GM12874 (cell line): ENCODE measurements at regions not wholly inside any gene's neighbourhood (a gene's known extent, or its start where the extent isn't known, plus 50 kb on each side); places are given as distances from the start of the nearest gene placed in this dataset.

Source experiments
- TF ChIP-seq, protein P1 (sequence below): IDR thresholded peaks from 2 replicates; pipeline ENCODE4 v1.5.1; 2011; ENCODE audit warnings: low read depth, mild to moderate bottlenecking, control low read depth, low read length, moderate library complexity; ENCODE audit not compliant: insufficient read depth

DNA sequence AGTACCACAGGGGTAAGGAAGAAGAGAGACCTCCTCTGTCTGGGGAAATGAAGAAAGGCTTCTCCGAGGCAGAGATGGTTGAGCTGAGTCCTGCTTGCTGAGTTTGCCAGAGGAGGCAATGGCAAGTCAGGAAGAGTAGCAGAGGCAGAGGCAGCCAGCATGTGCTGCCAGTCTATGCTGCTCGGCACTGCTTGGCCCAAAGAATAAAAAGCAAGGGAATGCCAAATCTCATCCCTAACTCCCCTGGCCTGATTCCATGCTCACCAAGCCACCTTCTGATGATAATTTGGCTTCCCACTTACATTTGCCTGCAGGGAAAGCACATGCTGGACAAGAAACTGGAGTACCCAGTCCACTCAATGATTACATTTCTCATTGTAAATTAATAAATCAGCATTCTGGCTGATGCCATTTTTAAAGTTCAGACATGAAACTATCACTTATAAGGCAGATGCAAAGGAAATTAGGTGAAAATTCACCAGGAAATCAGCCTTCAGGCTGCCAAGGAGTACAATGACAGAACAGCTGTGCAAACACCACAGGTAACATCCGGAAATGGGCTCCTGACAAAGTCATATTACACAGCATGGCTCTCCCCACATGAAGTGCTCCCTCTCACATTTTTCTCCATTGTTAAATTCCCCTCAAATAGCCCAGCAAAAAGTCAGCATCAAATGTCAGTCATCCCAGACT, 245.9 kb downstream of the MTERF1 start:
- TF ChIP-seq, protein P1, sequence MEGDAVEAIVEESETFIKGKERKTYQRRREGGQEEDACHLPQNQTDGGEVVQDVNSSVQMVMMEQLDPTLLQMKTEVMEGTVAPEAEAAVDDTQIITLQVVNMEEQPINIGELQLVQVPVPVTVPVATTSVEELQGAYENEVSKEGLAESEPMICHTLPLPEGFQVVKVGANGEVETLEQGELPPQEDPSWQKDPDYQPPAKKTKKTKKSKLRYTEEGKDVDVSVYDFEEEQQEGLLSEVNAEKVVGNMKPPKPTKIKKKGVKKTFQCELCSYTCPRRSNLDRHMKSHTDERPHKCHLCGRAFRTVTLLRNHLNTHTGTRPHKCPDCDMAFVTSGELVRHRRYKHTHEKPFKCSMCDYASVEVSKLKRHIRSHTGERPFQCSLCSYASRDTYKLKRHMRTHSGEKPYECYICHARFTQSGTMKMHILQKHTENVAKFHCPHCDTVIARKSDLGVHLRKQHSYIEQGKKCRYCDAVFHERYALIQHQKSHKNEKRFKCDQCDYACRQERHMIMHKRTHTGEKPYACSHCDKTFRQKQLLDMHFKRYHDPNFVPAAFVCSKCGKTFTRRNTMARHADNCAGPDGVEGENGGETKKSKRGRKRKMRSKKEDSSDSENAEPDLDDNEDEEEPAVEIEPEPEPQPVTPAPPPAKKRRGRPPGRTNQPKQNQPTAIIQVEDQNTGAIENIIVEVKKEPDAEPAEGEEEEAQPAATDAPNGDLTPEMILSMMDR: no peak

DNA sequence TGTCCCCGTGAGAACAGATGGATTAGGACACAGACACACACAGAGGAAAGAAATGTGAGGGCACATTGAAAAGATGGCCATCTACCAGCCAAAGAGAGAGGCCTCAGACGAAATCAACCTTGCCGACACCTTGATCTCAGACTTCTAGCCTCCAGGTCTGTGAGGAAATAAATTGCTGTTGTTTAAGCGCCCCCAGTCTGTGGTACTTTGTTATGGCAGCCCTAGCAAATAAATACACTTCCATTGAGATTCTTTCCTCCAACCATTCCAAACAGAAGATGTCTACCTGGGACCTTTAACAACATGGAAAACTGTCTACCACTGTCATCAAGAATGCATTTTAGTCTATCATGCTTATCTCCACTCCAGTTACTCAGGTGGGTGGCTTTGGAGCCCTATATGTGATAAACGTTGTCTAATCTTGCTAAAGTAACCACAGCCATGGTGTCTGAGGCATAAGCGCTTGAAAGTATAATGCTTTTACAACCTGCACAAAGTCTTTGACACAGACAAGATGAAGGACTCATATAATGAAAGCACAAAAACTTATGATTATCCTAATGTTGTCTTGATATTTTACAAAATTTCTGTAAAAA, 244.3 kb downstream of the MTERF1 start:
- TF ChIP-seq, protein P1: peak; percentile 47

DNA sequence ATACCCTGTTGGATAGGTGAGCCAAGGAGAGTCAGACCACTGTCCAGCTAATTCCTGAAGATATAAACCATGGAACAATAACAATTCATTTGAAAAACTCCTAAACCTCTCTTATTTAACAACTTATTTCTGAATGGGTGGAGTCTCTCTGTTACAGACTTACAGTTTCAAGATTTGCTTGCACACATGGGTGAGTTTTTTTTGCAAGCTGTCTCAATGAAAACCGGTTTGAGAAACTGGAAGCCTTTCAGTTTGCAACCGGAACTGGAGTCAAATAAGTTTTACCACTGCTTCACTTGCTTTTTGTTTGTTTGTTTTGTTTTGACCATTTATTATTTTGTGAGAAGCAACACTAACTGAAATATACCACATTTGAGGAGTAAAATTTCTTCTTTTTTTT, 243.8 kb downstream of the MTERF1 start:
- TF ChIP-seq, protein P1: no peak

DNA sequence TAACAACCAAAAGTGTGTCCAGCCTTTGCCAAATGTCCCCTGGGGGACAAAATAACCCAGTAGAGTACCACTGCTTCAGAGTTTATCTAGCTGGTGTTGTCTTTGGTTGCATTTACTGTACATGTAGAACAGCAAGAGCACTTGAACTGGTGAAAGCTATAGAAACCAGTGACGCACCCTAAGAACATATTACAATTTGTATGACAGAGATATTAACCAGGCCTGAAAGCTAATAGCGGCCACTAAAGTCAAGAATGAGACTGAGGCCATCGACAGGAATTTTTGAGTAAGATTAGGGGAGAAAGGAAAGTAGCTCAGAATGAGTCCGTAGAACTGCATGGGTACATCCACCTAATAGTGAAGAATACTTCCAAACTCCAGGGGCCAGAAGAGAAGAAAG, 236.2 kb downstream of the MTERF1 start:
- TF ChIP-seq, protein P1: no peak

DNA sequence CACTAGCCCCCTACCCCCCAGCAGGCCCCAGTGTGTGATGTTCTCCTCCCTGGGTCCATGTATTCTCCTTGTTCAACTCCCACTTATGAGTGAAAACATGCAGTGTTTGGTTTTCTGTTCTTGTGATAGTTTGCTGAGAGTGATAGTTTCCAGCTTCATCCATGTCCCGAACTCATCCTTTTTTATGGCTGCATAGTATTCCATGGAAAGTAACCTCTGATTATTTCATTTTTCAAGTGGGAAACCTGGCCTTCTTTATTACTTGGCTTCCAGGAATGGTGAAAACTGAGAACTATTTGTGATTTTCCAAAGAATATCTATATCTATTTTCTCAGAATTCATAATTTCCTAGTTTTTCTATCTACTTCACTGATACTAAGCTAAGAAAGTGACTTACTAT, 235.0 kb downstream of the MTERF1 start:
- TF ChIP-seq, protein P1: no peak

DNA sequence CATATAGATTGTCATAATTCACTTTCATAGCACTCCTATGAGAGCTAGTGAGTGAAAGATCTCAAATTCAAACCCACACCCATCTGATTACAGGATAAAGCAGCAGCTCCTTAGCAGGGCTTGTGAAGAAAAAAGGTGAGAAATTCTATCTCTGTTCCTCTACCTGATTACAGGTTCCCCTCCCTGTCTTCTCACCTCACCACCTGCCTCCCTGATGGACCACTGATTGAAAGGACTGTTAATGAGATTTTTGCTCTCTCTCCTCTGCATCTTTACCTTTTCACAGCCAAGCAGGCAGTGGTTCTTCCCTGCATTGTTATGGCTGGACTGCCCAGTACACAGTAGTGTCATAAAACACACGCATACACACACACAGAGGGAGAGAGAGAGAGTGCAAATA, 228.5 kb downstream of the MTERF1 start:
- TF ChIP-seq, protein P1: no peak

DNA sequence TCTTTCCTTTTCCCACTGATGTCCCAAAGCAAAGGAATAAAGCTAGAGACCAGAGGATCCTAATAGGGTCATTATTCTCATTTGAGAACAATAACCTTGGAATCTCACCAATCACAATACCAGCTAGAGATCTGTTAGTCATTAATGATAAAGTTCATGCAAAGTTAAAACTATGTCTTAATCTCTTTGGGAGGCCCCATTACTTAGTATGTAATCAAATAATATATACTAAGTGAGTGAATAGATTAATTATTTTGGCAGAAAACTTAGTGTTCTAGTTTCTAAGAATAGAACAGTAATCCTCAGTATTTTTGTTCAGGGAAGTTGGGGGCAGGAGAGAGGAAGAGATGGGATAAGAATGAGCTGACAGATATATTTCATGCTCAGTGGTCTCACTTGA, 227.2 kb downstream of the MTERF1 start:
- TF ChIP-seq, protein P1: no peak
